ENCODE measurements at regions not wholly inside any gene's neighbourhood (a gene's known extent, or its start where the extent isn't known, plus 50 kb on each side); places are given as distances from the start of the nearest gene placed in this dataset.

GRCh38 chr12:39116861-39117260 is 211.5 kb upstream of the CPNE8 start:
- TF ChIP-seq CHD7 (IDR thresholded peaks at IDR 0.05; ENCODE audit: low read depth, low read length) = no peak
- no peak for TF ChIP-seq NFYB (IDR thresholded peaks at IDR 0.05; ENCODE audit: extremely low read depth, insufficient read length)
- no peak for TF ChIP-seq EZH2 (IDR thresholded peaks at IDR 0.05; ENCODE audit: borderline replicate concordance, low read depth, low read length)

Measured in K562 (cell line).